MM.1S (cell line): ENCODE measurements at regions not wholly inside any gene's neighbourhood (a gene's known extent, or its start where the extent isn't known, plus 50 kb on each side); places are given as distances from the start of the nearest gene placed in this dataset.

Experiments used
- EZH2 ChIP-seq: fragments of 300-600 bp; sonication (generic); optimal IDR thresholded peaks from 2 replicates; pipeline ENCODE3; 2017; ENCODE audit warnings: low read depth, mild to moderate bottlenecking, antibody characterized with exemption, low read length, mixed read lengths
- EZH2phosphoT487 ChIP-seq: fragments of 300-600 bp; sonication (generic); IDR thresholded peaks from 2 replicates; pipeline ENCODE4 v1.6.1; 2018; ENCODE audit warnings: antibody characterized with exemption, low read length
- TF ChIP-seq, protein P1 (sequence below): fragments of 300-600 bp; sonication (generic); IDR thresholded peaks from 2 replicates; pipeline ENCODE4 v1.5.1; 2016; ENCODE audit warnings: antibody characterized with exemption, low read length, mixed read lengths

DNA sequence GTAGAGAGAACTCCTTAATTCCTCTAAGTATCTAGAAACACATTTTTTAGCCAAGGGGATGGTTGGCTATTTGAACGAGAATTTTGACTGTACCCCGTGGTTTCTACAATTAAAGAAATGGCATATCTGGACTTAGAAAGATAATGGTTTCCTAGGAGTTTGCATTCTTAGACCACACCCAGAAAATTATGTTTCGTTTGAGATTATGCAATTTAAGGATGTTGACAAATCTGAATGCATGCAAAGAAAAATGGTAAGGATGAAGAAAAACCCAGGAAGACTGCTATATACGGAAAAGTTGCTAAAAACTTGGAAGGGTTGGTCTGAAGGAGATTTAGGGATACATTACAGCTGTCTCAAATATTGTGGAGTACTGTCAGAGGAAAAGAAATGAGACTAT lies 538.5 kb upstream of the WWC1 start:
- TF ChIP-seq, protein P1, sequence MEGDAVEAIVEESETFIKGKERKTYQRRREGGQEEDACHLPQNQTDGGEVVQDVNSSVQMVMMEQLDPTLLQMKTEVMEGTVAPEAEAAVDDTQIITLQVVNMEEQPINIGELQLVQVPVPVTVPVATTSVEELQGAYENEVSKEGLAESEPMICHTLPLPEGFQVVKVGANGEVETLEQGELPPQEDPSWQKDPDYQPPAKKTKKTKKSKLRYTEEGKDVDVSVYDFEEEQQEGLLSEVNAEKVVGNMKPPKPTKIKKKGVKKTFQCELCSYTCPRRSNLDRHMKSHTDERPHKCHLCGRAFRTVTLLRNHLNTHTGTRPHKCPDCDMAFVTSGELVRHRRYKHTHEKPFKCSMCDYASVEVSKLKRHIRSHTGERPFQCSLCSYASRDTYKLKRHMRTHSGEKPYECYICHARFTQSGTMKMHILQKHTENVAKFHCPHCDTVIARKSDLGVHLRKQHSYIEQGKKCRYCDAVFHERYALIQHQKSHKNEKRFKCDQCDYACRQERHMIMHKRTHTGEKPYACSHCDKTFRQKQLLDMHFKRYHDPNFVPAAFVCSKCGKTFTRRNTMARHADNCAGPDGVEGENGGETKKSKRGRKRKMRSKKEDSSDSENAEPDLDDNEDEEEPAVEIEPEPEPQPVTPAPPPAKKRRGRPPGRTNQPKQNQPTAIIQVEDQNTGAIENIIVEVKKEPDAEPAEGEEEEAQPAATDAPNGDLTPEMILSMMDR = no peak
- no peak for TF ChIP-seq EZH2phosphoT487
- no peak for TF ChIP-seq EZH2
